ENCODE measurements at regions not wholly inside any gene's neighbourhood (a gene's known extent, or its start where the extent isn't known, plus 50 kb on each side); places are given as distances from the start of the nearest gene placed in this dataset.
"Not testable (repeated sequence)": the region's sequence is repeated elsewhere in the genome, so short reads cannot be mapped to it uniquely, and the experiment has no call there.

DNA sequence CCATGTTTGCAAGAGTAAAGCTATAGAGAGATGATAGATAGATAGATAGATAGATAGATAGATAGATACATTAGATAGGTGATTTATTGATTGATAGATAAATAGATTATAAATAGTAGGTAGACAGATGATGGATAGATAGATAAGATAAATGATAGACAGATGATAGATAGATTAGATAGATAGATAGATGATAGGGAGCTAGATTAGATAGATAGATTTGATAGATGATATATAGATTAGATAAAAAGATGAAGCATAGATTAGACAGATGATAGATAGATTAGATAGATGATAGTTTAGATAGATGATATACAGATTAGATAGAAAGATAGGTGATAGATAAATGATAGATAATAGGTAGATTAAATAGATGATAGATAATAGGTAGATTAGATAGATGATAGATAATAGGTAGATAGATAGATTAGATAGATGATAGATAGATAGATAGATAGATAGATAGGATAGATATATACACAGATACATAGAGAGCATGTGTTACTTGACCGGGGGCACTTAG is 243.3 kb upstream of the FOXK1 start:
- DNase-seq = no peak

DNA sequence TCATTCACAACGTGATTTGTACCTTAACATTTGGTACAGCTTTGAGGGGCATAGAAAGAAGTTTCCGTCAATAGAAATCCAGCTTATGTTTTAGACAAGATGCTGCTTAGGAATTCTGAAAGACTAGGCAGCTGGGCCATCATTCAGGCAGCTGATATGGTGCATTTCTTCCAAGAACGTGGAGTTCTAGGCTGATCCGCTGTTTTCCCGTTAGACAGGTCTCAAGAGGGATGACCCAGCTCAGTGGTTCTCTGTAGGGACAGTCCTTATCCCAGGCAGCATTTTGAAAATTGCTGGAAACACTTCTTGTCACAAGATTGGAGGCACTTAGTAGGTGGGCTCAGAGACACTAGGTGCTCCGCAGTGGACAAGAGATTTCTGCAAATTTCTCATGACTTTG is 242.7 kb upstream of the FOXK1 start:
- DNase-seq = no peak

DNA sequence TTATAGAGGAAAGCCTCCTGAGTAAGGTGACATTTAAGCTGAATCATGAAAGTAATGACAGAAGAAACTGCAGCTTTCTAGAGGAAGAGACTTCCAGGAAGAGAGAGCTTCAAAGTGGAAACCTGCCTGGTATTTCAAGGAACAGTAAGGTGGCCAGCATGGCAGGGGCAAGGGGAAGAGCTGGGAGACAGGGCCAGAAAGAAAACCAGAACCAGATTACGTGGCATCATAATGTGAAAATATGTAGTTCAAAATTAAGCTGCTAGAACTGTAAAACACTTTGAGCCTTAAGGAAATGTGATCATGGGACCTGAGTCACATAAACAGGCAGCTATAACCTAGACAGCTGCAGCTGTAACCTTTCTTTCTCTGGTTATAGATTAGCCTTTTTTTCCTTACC is 238.0 kb upstream of the FOXK1 start:
- DNase-seq = no peak

- DNase-seq = no peak
These were observed 236.3 kb upstream of the FOXK1 start for GRCh38 chr7:4445777-4446176.

GRCh38 chr7:4449263-4449662 is 232.8 kb upstream of the FOXK1 start:
- no peak for DNase-seq

DNA sequence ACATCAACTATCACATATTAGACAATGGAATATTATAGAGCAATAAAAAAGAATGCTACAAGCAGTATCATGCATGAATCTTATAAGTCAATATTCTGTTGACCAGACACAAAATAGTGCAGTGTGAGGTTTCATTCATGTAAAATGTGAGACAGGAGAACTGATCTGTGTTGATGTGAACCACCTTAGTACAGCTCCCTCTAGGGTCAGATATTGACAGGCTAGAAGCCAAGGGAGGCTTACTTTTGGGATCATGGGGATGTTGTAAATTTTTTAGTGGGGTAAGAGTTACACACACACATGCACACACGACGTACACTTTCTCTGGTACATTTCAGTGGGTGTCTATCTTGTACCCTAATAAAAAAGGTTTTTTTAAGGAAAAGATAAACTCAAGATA is 231.6 kb upstream of the FOXK1 start:
- no peak for DNase-seq

- no peak for DNase-seq
These were observed 221.5 kb upstream of the FOXK1 start for GRCh38 chr7:4460597-4460996.

GRCh38 chr7:4461531-4461930 is 220.6 kb upstream of the FOXK1 start:
- no peak for DNase-seq

- no peak for DNase-seq
These were observed 213.6 kb upstream of the FOXK1 start for GRCh38 chr7:4468320-4469102.

DNA sequence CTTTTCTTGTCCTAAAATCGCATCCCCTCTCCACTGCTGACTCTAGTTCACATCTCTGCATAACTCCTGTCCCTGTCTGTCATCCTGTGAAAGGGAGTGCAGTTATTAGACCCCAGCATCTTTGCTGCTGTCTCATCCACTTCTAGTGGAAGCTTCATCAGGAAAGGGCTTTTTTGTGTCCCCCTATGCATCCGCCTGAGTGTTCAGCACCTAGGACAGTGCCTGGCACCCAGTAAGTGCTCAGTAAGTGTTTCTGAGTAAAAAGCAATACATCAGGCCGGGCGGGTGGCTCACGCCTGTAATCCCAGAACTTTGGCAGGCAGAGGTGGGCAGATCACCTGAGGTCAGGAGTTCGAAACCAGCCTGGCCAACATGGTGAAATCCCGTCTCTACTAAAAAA is 211.8 kb upstream of the FOXK1 start:
- no peak for DNase-seq

- DNase-seq = no peak
These were observed 209.4 kb upstream of the FOXK1 start for GRCh38 chr7:4472728-4473127.

DNA sequence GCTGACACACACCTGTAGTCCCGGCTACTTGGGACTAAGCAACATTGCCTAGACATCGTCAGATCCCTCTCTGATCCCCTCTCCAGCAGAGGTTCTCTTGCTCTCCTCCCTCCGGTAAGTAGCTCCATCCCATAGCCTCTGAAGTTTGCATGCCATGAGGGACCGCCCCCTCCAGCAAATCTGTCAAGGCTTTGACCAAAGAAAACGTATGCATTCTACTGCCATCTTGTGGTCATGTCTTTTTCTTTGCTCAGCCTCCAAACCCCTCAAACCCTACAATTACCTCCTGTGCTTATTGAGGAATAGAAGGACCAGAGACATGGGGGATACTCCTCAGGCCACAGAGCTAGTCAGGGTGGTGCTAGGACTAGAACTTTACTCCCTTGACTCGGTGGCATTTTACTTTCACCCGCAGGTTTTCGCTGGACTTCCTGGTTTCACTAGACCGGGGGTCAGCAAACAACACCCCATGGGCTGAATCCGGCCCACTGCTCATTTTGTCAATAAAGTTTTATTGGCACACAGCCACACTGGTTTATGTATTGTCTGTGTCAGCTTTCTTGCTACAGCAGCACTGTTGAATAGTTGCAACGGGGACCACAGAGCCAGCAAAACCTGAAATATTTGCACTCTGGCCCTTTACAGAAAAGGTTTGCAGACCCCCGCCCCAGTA is 202.6 kb upstream of the FOXK1 start:
- peak; percentile 14 for DNase-seq

GRCh38 chr7:4480131-4480530 is 202.0 kb upstream of the FOXK1 start:
- DNase-seq = not testable (repeated sequence)

DNA sequence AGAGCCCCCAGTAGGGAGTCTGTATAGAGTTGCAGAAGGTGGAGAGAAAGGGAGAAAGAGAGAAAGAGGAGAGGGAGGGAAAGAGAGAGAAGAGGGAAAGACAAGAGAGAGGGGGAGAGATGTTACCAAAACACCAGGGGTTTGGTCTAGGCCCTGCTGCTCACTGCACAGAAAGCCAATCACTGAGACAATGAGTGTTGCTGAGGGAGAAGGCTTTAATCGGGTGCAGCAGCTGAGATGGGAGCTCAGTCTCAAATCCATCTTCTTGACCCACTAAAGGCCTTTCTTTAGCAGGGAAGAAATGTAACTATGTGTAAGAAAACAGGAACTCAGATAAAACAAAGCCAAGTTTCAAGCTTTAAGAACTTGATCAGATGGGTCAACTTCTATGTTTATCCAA is 198.2 kb upstream of the FOXK1 start:
- no peak for DNase-seq

- DNase-seq = no peak
These were observed 197.6 kb upstream of the FOXK1 start for GRCh38 chr7:4484545-4484944.

- no peak for DNase-seq
These were observed 195.2 kb upstream of the FOXK1 start for GRCh38 chr7:4486907-4487306.

GRCh38 chr7:4496911-4497310 is 185.2 kb upstream of the FOXK1 start:
- not testable (repeated sequence) for DNase-seq

DNA sequence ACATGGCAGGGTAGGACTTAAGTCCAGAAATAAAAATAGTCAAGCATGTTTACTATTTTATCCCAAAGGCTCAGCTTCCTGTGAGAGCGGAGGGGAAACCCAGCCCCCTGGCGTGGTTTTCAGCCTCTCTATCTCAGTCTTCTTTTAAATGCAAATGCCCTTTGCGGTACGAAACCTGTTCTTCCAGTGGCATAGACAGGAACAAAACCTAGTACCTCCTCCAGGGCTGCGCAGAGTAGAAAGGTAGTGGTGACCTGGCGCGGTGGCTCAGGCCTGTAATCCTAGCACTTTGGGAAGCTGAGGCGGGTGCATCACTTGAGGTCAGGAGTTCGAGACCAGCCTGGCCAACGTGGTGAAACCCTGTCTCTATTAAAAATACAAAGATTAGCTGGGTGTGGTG is 181.3 kb upstream of the FOXK1 start:
- DNase-seq = no peak

DNA sequence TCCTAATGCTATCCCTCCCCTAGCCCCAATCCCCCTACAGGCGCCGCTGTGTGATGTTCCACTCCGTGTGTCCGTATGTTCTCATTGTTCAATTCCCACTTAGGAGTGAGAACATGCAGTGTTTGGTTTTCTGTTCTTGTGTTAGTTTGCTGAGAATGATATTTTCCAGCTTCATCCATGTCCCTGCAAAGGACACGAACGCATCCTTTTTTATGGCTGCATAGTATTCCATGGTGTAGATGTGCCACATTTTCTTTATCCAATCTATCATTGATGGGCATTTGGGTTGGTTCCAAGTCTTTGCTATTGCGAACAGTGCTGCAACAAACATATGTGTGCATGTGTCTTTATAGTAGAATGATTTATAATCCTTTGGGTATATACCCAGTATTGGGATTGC is 174.2 kb upstream of the FOXK1 start:
- not testable (repeated sequence) for DNase-seq

DNA sequence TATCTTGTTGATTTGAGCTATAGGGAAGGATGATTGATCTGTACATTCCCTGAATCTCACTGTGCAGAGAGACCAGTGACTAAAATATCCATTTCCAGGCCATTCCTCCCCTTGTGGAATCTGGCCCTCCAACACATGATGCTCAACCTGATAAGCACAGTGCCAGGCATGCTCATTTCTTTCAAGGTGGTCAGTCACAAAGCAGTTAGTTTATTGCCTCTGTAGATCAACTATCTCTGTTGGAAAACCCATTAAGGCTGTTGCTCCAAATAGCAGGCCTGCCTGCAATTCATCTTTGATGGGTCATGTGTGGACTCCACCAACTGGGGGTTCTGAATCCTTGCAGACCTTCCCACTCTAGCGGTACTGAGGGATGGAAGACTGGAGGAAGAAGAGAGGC is 168.6 kb upstream of the FOXK1 start:
- DNase-seq = no peak

GRCh38 chr7:4519819-4520520 is 162.1 kb upstream of the FOXK1 start:
- no peak for DNase-seq

DNA sequence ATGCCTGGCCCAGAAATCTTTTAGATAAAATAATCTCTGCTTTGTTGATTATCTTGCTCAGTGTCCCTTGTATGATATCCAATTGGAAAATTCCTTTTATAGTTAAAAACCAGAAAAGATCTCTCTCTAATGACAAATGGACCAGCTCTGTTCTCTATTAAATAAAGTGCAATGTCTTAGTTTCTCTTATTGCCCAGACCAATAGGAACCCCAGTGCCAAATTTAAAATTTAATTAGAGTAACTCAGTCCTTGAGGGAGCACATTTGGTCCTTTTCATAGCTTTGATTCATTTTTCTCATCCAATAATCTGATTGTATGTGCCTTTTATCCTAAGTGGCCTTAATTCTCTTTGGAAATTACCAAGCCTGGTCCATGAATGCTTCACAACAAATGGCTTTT is 158.9 kb upstream of the FOXK1 start:
- no peak for DNase-seq

- DNase-seq = no peak
These were observed 158.2 kb upstream of the FOXK1 start for GRCh38 chr7:4523873-4524272.

DNA sequence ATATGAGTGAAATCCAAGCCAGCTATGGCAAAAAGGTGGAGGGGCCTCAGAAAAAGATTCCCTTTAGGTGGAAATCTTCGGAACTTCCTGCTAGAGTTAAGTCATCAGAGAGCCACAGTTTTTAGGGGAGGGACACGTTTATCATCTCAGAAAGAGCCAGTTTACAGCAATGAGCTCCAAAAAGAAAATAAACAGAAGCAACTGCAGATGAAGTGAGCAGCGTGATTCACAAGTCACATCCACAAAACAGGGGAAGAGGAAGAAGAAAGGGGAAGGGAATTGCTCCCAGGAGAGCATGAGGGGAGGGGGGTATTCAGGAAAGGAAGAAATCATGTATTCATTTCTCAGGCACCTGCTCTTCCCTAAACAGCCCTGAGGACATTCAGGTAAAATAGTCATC is 156.2 kb upstream of the FOXK1 start:
- no peak for DNase-seq

Measured in NCI-H446 treated with DMSO at 0.1 percent for 48 hours (cell line).